ENCODE measurements at regions not wholly inside any gene's neighbourhood (a gene's known extent, or its start where the extent isn't known, plus 50 kb on each side); places are given as distances from the start of the nearest gene placed in this dataset.

DNA sequence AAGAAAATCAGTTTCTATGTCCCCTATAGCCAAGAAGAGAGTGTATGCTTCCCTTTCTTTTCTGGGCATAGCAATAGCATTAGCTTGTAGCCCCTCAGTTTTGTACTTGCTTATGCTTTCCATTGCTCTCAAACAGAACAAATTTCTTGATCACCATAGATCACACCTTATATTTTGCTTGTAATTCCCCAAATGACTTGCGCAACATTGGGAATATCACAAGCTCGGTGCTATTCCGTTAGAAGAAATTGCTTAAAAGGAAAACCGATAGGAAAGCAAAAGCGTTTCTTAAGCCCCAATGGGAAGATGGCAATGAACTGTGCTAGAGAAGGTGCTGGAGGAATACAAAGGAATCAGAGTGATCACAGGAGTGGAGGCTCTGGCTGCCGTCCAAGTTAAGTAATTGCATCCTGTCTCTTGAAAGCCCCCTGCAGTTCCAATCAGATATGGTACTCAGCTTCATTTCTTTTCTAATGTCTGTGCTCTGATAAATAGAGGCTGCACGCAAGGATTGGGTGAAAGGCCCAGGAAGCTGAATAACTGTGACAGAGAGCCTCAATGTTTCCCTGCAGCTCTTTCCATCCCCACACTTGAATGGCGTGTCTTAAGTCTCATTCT is 182.1 kb upstream of the KIRREL3 start:
- DNase-seq = peak; percentile 31

DNA sequence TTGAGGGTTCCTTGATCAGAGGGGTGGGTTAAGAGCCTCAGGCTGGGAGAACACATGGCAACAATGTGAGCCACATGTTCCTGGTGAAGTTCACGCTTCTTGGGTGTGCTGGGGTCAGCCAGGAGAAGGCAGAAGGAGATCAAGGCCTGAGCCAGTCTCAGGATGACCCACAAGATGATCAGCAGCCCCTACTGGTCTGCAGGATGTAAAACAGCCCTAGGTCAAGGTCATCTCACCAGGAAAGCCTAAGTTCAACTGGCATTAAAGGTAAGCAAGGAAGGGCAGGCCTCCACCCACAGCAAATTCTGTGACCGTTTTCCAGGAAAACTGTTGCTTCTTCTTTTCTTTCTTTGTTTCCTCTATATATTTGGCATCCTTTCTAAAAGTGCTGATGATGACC is 156.7 kb upstream of the KIRREL3 start:
- no peak for DNase-seq

GRCh38 chr11:127149410-127149809 is 148.8 kb upstream of the KIRREL3 start:
- DNase-seq = no peak

GRCh38 chr11:127143251-127143650 is 142.7 kb upstream of the KIRREL3 start:
- no peak for DNase-seq

- no peak for DNase-seq
Measured at GRCh38 chr11:127138613-127139012, 138.0 kb upstream of the KIRREL3 start.

DNA sequence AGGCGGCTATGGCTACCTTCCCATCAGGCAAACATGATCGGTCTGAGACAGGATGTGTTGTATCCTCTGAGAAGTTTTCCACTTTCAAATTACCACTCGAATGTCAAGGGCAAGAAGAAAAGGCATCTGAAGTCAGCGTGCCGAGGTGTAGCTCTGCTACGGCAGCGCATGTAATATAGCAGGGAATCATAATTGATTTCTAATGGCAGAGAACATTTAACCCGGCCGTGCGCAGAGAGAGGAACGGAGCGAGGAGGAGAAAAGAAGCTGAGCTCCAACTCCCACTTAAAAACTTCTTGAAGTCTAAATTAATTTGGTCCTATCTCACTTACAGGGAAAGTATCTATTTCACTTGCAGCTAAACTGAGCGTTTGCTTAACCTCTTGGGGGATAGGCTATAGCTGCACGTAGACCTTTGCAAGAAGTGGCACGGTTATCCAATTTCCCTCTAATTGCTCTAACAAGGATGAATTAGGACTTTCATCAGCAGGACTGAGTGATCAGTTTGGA is 137.3 kb upstream of the KIRREL3 start:
- DNase-seq = no peak

DNA sequence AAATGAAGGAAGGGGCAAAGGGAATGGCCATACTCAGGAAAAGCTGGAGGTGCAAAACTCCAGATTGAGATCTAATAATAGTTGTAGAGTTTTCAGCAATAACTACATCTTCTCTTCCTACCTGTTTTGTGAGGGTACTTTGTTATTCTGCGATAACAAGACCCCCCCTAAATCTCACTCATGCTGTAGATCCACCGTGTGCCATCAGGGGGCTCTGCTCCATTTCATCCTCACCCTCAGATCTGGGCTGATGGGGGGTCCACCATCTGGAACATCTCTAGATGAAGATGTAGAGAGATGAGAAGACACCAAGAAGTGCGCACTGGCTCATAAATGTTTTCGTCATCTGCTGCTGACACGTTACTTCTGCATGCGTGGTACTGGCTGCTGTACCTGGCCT is 135.9 kb upstream of the KIRREL3 start:
- no peak for DNase-seq

- no peak for DNase-seq
Measured at GRCh38 chr11:127135256-127135655, 134.7 kb upstream of the KIRREL3 start.

GRCh38 chr11:127133061-127133460 is 132.5 kb upstream of the KIRREL3 start:
- no peak for DNase-seq

- no peak for DNase-seq
Measured at GRCh38 chr11:127130321-127130720, 129.8 kb upstream of the KIRREL3 start.

GRCh38 chr11:127126986-127127385 is 126.4 kb upstream of the KIRREL3 start:
- no peak for DNase-seq

DNA sequence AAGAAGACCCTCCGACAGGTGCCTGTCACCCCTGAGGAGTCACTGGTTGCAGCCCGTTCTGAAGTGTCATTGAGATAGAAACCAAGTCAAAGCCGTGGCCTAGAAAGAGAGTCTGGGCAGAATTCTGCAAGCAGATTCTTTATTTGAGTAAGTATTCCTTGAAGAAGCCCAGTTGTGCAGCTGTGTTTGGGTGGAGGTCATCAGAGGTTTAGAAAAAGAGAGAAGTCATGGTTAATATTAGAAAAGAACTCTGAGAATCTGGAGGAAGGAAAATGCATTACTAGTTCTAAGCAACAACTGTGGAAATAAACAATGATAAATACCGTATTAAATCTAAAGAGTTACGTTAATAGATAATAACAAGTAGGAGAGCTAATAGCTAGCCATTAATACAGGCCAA is 118.8 kb upstream of the KIRREL3 start:
- DNase-seq = no peak

- DNase-seq = peak; percentile 56
Measured at GRCh38 chr11:127118811-127119210, 118.2 kb upstream of the KIRREL3 start.

DNA sequence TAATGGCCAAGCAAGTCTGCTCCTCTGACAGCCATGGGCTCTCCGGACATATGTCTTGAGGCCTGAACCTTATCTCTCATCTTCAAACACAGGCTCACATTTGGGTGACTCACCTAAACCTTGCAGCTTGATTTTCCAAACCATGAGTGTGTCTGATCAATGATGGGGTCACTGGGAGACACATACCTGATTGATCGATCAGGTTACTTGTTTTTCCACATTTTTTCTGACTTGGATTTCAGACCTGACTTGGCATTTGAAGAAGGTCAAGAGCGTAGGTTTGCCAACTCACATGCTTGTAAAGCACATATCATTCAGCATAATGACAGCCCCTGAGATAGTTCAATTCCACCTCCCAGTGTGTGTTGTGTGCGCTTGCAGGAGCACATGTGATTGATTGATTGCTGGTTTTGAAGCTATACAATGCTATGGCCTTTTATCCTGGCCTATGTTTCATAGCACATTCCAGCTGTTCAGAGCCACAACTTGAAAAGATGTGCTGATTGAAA is 116.7 kb upstream of the KIRREL3 start:
- DNase-seq = no peak

DNA sequence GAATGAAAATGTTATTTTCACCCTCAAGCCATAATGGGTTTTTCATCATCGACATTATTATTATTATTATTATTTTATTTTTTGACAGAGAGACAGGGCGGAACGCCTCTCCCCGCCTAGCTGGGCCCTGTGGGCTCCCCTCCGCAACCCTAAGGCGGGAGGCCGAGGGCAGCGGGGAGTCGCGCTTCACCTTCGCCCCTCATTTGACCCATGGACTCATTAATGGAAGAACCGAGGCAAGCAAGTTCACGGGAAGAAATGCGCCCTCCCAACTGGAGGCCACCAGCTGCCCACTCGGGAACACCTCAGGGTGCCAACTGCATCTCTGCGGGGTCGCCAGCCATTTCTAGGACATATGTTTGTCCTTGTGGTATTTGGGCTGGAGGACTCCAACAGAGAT is 115.3 kb upstream of the KIRREL3 start:
- DNase-seq = no peak

DNA sequence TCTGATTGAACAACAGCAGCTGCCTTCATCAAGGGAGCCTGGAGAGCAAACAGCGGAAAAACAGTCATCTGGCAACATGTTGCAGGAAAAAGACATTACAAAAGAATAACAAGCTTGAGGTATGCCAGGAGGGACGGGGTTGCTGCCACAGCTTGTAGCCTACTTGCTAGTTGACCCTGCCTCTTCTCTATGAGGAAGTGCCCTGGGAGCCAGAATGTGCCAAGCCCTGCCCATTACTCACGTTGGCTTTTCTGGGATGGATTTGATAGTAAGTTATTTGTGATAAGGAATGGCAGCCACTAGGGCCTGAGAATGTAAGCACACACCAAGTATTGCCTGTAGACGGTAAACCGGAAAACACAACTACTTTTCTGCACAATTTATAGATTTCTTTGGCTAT is 113.5 kb upstream of the KIRREL3 start:
- DNase-seq = peak; percentile 32

DNA sequence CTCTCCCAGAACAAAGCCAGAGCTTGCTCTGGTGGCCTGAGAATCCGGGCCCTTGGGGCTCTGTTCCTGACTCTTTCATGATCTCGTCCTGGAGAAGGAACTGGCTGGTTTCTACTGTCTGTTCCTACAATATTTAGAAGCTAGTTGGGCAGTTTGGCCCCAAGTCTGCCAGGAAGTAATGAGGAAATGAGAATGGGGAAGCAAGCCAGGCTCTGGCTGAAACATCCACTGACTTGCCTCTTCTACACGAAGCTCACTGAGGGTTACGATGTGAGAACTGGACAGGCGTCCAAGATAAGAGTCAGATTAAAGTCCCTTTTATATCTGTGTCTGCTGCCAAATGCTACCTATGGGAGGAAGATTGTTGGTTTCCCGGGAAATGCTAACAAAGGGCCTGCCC is 110.0 kb upstream of the KIRREL3 start:
- no peak for DNase-seq

- no peak for DNase-seq
Measured at GRCh38 chr11:127109796-127110480, 109.4 kb upstream of the KIRREL3 start.

- no peak for DNase-seq
Measured at GRCh38 chr11:127108838-127109237, 108.3 kb upstream of the KIRREL3 start.

GRCh38 chr11:127106938-127107337 is 106.4 kb upstream of the KIRREL3 start:
- no peak for DNase-seq

GRCh38 chr11:127105593-127106541 is 105.3 kb upstream of the KIRREL3 start:
- DNase-seq = peak; percentile 59

- DNase-seq = no peak
Measured at GRCh38 chr11:127103586-127104388, 103.2 kb upstream of the KIRREL3 start.
